DOHH2 (cell line): ENCODE measurements at regions not wholly inside any gene's neighbourhood (a gene's known extent, or its start where the extent isn't known, plus 50 kb on each side); places are given as distances from the start of the nearest gene placed in this dataset.

ENCODE experiments used
- H3F3A ChIP-seq: fragments of 200-600 bp; sonication (generic), shearing (Covaris generic); 2 replicates; pipeline ENCODE4 v1.6.0; 2016; ENCODE audit warnings: antibody characterized with exemption, mild to moderate bottlenecking; ENCODE audit not compliant: control insufficient read depth, insufficient read depth
- H3K27ac ChIP-seq: fragments of 200-600 bp; sonication (generic); 2 replicates; pipeline ENCODE4 v1.5.1; 2014; ENCODE audit warnings: low read depth, mild to moderate bottlenecking, low read length, moderate library complexity
- H3K27me3 ChIP-seq: fragments of 200-600 bp; sonication (generic); 2 replicates; pipeline ENCODE4 v1.6.1; 2014; ENCODE audit warnings: mild to moderate bottlenecking, low read length, mixed read lengths; ENCODE audit not compliant: control insufficient read depth
- H3K36me3 ChIP-seq: fragments of 200-600 bp; sonication (generic); 2 replicates; pipeline ENCODE4 v1.6.1; 2014; ENCODE audit warnings: mild to moderate bottlenecking, low read length, moderate library complexity, mixed read lengths; ENCODE audit not compliant: control insufficient read depth
- H3K4me1 ChIP-seq: fragments of 200-600 bp; sonication (generic); 2 replicates; pipeline ENCODE4 v1.6.1; 2014; ENCODE audit warnings: mild to moderate bottlenecking, low read length, mixed read lengths; ENCODE audit not compliant: control insufficient read depth
- H3K4me2 ChIP-seq: fragments of 200-600 bp; sonication (generic); 2 replicates; pipeline ENCODE4 v1.6.0; 2014; ENCODE audit warnings: mild to moderate bottlenecking, low read length, moderate library complexity
- H3K4me3 ChIP-seq: fragments of 200-600 bp; sonication (generic); 2 replicates; pipeline ENCODE4 v1.5.1; 2014; ENCODE audit warnings: mild to moderate bottlenecking, low read length, mixed read lengths
- H3K79me2 ChIP-seq: fragments of 200-600 bp; sonication (generic); 2 replicates; pipeline ENCODE4 v1.6.1; 2014; ENCODE audit warnings: mild to moderate bottlenecking, low read length, mixed read lengths; ENCODE audit not compliant: control insufficient read depth
- H3K9me2 ChIP-seq: fragments of 200-600 bp; sonication (generic); replicated peaks from 2 replicates; pipeline ENCODE4 v1.6.1; 2014; ENCODE audit warnings: mild to moderate bottlenecking, low read length, mixed read lengths; ENCODE audit not compliant: control insufficient read depth
- H3K9me3 ChIP-seq: fragments of 200-600 bp; sonication (generic); 2 replicates; pipeline ENCODE4 v1.6.1; 2014; ENCODE audit warnings: antibody characterized with exemption, low read length, mixed read lengths; ENCODE audit not compliant: control insufficient read depth, insufficient read depth
- H4K20me1 ChIP-seq: fragments of 200-600 bp; sonication (generic); 2 replicates; pipeline ENCODE4 v1.6.0; 2014; ENCODE audit warnings: low read depth, mild to moderate bottlenecking, antibody characterized with exemption, low read length, moderate library complexity; ENCODE audit not compliant: control insufficient read depth, insufficient read depth
- CTCF ChIP-seq: fragments of 200-600 bp; sonication (generic); IDR thresholded peaks from one replicate; pipeline ENCODE4 v1.5.1; 2014; ENCODE audit warnings: antibody characterized with exemption, mild to moderate bottlenecking, low read depth, low read length; ENCODE audit not compliant: poor library complexity, severe bottlenecking
- EZH2phosphoT487 ChIP-seq: fragments of 200-600 bp; sonication (generic); IDR thresholded peaks from 2 replicates; pipeline ENCODE4 v1.6.1; 2017; ENCODE audit warnings: borderline replicate concordance, mild to moderate bottlenecking, antibody characterized with exemption, low read length, moderate library complexity, mixed read lengths

GRCh38 chr1:147472966-147473732 is 68.2 kb upstream of the BCL9 start:
- Histone ChIP-seq H4K20me1 (no peaks in the 10 kb centered on the region), H3K4me1 (no peaks in the 10 kb centered on the region), H3K79me2 (no peaks in the 10 kb centered on the region), H3K36me3 (no peaks in the 10 kb centered on the region), H3K27ac (no peak overlapping the region), H3K4me2 (no peak overlapping the region), H3K9me3 (no peaks in the 10 kb centered on the region), H3K4me3 (no peak overlapping the region), H3K27me3 (no peaks in the 10 kb centered on the region), H3K9me2 (no peaks in the 10 kb centered on the region), H3F3A (no peaks in the 10 kb centered on the region)
- TF ChIP-seq EZH2phosphoT487 (no peak), CTCF (no peak)

GRCh38 chr1:147473733-147474049 is 67.6 kb upstream of the BCL9 start:
- no peaks in the 10 kb centered on the region for H3K4me1 ChIP-seq
- H4K20me1 ChIP-seq = no peaks in the 10 kb centered on the region
- TF ChIP-seq CTCF (no peak), EZH2phosphoT487 (no peak)
- H3K27ac ChIP-seq = no peak overlapping the region
- H3F3A ChIP-seq = no peaks in the 10 kb centered on the region
- no peak overlapping the region for H3K4me2 ChIP-seq
- H3K9me3 ChIP-seq = no peaks in the 10 kb centered on the region
- no peak overlapping the region for H3K4me3 ChIP-seq
- H3K36me3 ChIP-seq = no peaks in the 10 kb centered on the region
- no peaks in the 10 kb centered on the region for H3K9me2 ChIP-seq
- no peaks in the 10 kb centered on the region for H3K27me3 ChIP-seq
- no peaks in the 10 kb centered on the region for H3K79me2 ChIP-seq

GRCh38 chr1:147475488-147475887 is 65.8 kb upstream of the BCL9 start:
- Histone ChIP-seq H3K27ac (no peak overlapping the region), H3K9me2 (no peaks in the 10 kb centered on the region), H3F3A (no peaks in the 10 kb centered on the region), H3K9me3 (no peaks in the 10 kb centered on the region), H3K27me3 (no peaks in the 10 kb centered on the region), H4K20me1 (no peaks in the 10 kb centered on the region), H3K4me1 (no peaks in the 10 kb centered on the region), H3K79me2 (no peaks in the 10 kb centered on the region), H3K4me2 (no peak overlapping the region), H3K4me3 (no peak overlapping the region), H3K36me3 (no peaks in the 10 kb centered on the region)
- TF ChIP-seq EZH2phosphoT487 (no peak), CTCF (no peak)
